ENCODE measurements at regions not wholly inside any gene's neighbourhood (a gene's known extent, or its start where the extent isn't known, plus 50 kb on each side); places are given as distances from the start of the nearest gene placed in this dataset.
A peak's percentile ranks its signal among the peaks of the same experiment; 100 is the strongest.
"Not testable (repeated sequence)": the region's sequence is repeated elsewhere in the genome, so short reads cannot be mapped to it uniquely, and the experiment has no call there.

GRCh38 chr13:107969546-107969945 lies 245.8 kb downstream of the LIG4 start:
- Mint-ChIP-seq H3K27ac (no peak overlapping the region), H3K36me3 (no peaks in the 10 kb centered on the region), H3K4me3 (no peak overlapping the region), H3K27me3 (no peaks in the 10 kb centered on the region), H3K4me1 (no peaks in the 10 kb centered on the region), H3K9me3 (peaks cover 0 to 9% (median 2%) of the 10 kb centered on the region in 7 donors)
- DNase-seq = no peak
- ATAC-seq (ENCODE audit: low read depth in 2 of 2) = no peak

DNA sequence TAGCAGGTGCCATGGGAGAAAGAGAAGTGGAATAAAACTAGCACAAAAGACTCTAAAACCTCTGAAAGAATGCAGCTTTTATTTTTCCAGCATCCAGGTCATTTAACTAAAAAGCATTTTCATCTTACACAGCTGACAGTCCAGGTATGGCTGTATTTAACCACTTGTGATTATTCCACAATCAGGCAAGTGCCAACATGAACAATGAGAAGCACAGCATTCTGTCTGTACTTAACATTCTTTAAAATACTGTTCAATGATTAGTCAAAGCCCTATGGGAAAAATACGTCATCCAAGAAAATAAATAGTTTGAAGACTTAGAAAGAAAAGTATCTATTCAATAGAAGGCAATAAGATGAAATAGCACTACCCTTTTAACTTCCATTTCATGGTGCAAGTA lies 246.9 kb downstream of the LIG4 start:
- Mint-ChIP-seq H3K27me3 (no peaks in the 10 kb centered on the region), H3K4me1 (no peaks in the 10 kb centered on the region), H3K27ac (no peak overlapping the region), H3K36me3 (no peaks in the 10 kb centered on the region), H3K9me3 (peaks cover 0 to 10% (median 2%) of the 10 kb centered on the region in 7 donors), H3K4me3 (no peak overlapping the region)
- no peak for ATAC-seq (ENCODE audit: low read depth in 2 of 2)
- no peak for DNase-seq

- Mint-ChIP-seq H3K27me3 (no peaks in the 10 kb centered on the region), H3K27ac (no peak overlapping the region), H3K4me3 (no peak overlapping the region), H3K4me1 (no peaks in the 10 kb centered on the region), H3K36me3 (no peaks in the 10 kb centered on the region), H3K9me3 (peaks cover 0 to 10% (median 2%) of the 10 kb centered on the region in 7 donors)
- no peak for DNase-seq
- ATAC-seq (ENCODE audit: low read depth in 2 of 2) = no peak
Measured at GRCh38 chr13:107964395-107964794, 250.9 kb downstream of the LIG4 start.

GRCh38 chr13:107961849-107962608 lies 253.3 kb downstream of the LIG4 start:
- H3K4me1 Mint-ChIP-seq = no peaks in the 10 kb centered on the region
- DNase-seq (no peak), ATAC-seq (ENCODE audit: low read depth in 2 of 2) (no peak)
- no peaks in the 10 kb centered on the region for H3K27me3 Mint-ChIP-seq
- H3K9me3 Mint-ChIP-seq = peaks cover 0 to 10% (median 2%) of the 10 kb centered on the region in 7 donors
- no peak overlapping the region for H3K27ac Mint-ChIP-seq
- no peak overlapping the region for H3K4me3 Mint-ChIP-seq
- no peaks in the 10 kb centered on the region for H3K36me3 Mint-ChIP-seq

DNA sequence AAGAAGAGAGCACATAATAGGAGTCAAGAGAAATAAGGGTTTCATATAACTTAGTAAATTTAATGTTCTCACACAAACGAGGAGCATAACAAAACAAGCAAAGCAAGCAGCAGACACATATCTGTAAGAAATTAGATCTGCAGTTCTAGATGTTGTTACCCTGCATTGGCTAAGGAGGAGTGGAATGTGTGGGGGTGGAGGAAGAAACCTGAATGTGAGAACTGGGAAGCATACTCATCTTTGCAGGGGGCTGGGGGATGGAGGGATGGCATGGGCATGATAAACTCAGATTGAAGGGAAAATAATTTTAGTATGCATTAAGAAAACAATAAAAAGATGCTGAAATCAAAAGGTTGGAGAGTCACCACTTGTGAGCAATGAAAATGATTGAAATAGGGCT lies 255.0 kb downstream of the LIG4 start:
- no peak for ATAC-seq (ENCODE audit: low read depth in 2 of 2)
- no peaks in the 10 kb centered on the region for H3K27me3 Mint-ChIP-seq
- no peak overlapping the region for H3K27ac Mint-ChIP-seq
- no peak for DNase-seq
- no peak overlapping the region for H3K4me3 Mint-ChIP-seq
- no peaks in the 10 kb centered on the region for H3K36me3 Mint-ChIP-seq
- no peaks in the 10 kb centered on the region for H3K4me1 Mint-ChIP-seq
- H3K9me3 Mint-ChIP-seq = peaks cover 0 to 12% (median 4%) of the 10 kb centered on the region in 7 donors

- H3K36me3 Mint-ChIP-seq = no peaks in the 10 kb centered on the region
- H3K27ac Mint-ChIP-seq = peak overlapping the region in 1 of 6 donors; percentile 12
- H3K4me1 Mint-ChIP-seq = no peaks in the 10 kb centered on the region
- ATAC-seq (ENCODE audit: low read depth in 2 of 2) (no peak), DNase-seq (no peak)
- no peaks in the 10 kb centered on the region for H3K27me3 Mint-ChIP-seq
- H3K4me3 Mint-ChIP-seq = no peak overlapping the region
- peaks cover 0 to 8% (median 5%) of the 10 kb centered on the region in 7 donors for H3K9me3 Mint-ChIP-seq
Measured at GRCh38 chr13:107956889-107957288, 258.4 kb downstream of the LIG4 start.

DNA sequence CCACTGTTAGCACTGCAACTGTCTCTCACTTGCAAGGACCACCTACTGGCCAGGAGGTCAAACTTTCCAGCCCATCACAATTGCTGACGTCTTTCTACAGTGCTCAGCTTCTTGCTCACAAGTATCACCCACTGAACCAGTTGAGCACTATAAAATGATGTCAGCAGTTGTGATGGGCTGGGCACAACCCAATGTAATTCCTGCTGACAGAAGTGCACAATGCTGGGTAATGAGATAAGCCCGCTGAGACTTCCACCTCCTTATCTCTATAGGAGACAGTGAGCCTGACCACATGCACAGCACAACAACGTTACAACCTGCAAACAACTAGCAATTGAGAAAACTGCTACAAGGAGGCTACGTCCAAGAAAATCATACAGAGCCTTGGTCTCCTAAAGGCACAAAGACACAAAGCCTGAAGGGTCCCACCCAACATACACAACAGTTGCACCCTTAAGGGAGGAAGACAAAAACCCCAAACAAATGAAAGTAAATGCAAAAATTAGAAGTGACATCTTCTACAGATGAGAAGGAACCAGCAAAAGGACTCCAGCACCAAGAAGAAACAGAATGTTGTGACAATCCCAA lies 273.2 kb downstream of the LIG4 start:
- H3K36me3 Mint-ChIP-seq = no peaks in the 10 kb centered on the region
- H3K4me3 Mint-ChIP-seq = no peak overlapping the region
- no peaks in the 10 kb centered on the region for H3K4me1 Mint-ChIP-seq
- no peak overlapping the region for H3K27ac Mint-ChIP-seq
- H3K27me3 Mint-ChIP-seq = no peaks in the 10 kb centered on the region
- DNase-seq (no peak), ATAC-seq (ENCODE audit: low read depth in 2 of 2) (no peak)
- H3K9me3 Mint-ChIP-seq = peaks cover 2 to 11% (median 7%) of the 10 kb centered on the region in 7 donors

- no peaks in the 10 kb centered on the region for H3K36me3 Mint-ChIP-seq
- no peaks in the 10 kb centered on the region for H3K27me3 Mint-ChIP-seq
- no peak overlapping the region for H3K27ac Mint-ChIP-seq
- DNase-seq (no peak), ATAC-seq (ENCODE audit: low read depth in 2 of 2) (no peak)
- H3K4me1 Mint-ChIP-seq = no peaks in the 10 kb centered on the region
- H3K9me3 Mint-ChIP-seq = peaks cover 2 to 11% (median 5%) of the 10 kb centered on the region in 7 donors
- H3K4me3 Mint-ChIP-seq = no peak overlapping the region
Measured at GRCh38 chr13:107941345-107942029, 273.8 kb downstream of the LIG4 start.

GRCh38 chr13:107937848-107938247 lies 277.5 kb downstream of the LIG4 start:
- Mint-ChIP-seq H3K4me3 (no peak overlapping the region), H3K36me3 (no peaks in the 10 kb centered on the region)
- no peak for ATAC-seq (ENCODE audit: low read depth in 2 of 2)

DNA sequence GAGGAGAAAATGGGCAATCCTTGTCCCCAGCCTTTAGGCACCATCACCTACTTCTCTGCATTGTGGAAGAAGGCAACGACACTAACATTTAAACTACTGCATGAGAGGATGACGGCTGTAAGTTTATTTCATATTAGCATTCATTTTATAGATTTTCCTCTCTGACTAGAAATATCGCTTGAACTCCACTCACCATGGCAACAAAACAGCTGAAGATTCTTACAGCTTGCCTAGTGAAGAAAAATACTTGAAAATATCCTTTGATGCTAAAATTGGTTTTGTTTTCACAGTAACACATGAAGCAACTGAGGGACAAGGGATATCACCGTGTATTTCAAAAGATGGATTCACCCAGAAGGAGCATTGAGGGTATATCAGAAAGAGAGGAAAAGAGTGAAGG lies 284.3 kb downstream of the LIG4 start:
- Mint-ChIP-seq H3K36me3 (no peaks in the 10 kb centered on the region), H3K4me3 (no peak overlapping the region), H3K4me1 (no peaks in the 10 kb centered on the region), H3K27ac (no peak overlapping the region), H3K9me3 (peaks cover 3 to 25% (median 8%) of the 10 kb centered on the region in 7 donors), H3K27me3 (no peaks in the 10 kb centered on the region)
- DNase-seq (no peak), ATAC-seq (ENCODE audit: low read depth in 2 of 2) (no peak)

More at GRCh38 chr13:107937848-107938247, 277.5 kb downstream of the LIG4 start:
- Mint-ChIP-seq H3K9me3 (peaks cover 0 to 11% (median 4%) of the 10 kb centered on the region in 7 donors), H3K27me3 (no peaks in the 10 kb centered on the region), H3K27ac (no peak overlapping the region), H3K4me1 (no peaks in the 10 kb centered on the region)
- no peak for DNase-seq

GRCh38 chr13:107928762-107929161 lies 286.6 kb downstream of the LIG4 start:
- no peak for ATAC-seq (ENCODE audit: low read depth in 2 of 2)
- no peaks in the 10 kb centered on the region for H3K36me3 Mint-ChIP-seq
- no peak overlapping the region for H3K4me3 Mint-ChIP-seq
- H3K4me1 Mint-ChIP-seq = no peaks in the 10 kb centered on the region
- no peaks in the 10 kb centered on the region for H3K27me3 Mint-ChIP-seq
- DNase-seq = no peak
- H3K9me3 Mint-ChIP-seq = peaks cover 3 to 21% (median 9%) of the 10 kb centered on the region in 7 donors
- H3K27ac Mint-ChIP-seq = no peak overlapping the region

DNA sequence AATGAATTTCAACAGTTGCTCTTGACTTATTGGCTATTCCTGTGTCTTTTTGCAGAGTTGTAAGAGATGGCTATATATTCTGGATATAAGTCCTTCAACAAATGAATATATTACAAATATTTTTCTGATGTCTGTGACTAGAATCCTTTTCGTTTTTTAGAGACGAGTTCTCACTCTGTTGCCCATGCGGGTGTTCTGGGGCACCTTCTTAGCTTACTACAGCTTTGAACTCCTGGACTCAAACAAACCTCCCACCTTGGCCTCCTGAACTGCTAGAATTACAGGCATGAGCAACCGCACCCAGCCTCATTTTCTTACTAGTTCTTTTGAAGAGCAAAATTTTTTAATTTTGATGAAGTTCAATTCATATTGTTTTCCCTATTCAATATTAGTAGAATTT lies 287.8 kb downstream of the LIG4 start:
- Mint-ChIP-seq H3K9me3 (peaks cover 3 to 17% (median 9%) of the 10 kb centered on the region in 7 donors), H3K27me3 (no peaks in the 10 kb centered on the region), H3K27ac (no peak overlapping the region), H3K36me3 (no peaks in the 10 kb centered on the region), H3K4me1 (no peaks in the 10 kb centered on the region), H3K4me3 (no peak overlapping the region)
- DNase-seq (no peak), ATAC-seq (ENCODE audit: low read depth in 2 of 2) (no peak)

DNA sequence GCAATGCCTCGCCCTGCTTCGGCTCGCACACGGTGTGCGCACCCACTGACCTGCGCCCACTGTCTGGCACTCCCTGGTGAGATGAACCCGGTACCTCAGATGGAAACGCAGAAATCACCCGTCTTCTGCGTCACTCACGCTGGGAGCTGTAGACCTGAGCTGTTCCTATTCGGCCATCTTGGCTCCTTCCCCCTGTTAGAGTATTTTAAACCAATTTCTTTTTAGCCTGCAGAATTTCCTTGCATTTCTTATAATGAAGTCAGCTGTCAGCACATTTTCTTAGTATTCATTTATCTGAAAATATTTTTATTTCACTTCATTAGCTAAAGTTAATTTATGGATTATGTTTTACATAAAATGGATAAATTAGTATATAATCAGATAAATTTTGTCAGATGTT lies 288.8 kb downstream of the LIG4 start:
- not testable (repeated sequence) for H3K4me1 Mint-ChIP-seq; DNase-seq; H3K27me3 Mint-ChIP-seq; H3K36me3 Mint-ChIP-seq; H3K27ac Mint-ChIP-seq; H3K4me3 Mint-ChIP-seq; ATAC-seq (ENCODE audit: low read depth in 2 of 2)
- peaks cover 3 to 17% (median 9%) of the 10 kb centered on the region in 7 donors for H3K9me3 Mint-ChIP-seq

GRCh38 chr13:107916902-107917301 lies 298.4 kb downstream of the LIG4 start:
- not testable (repeated sequence) for ATAC-seq (ENCODE audit: low read depth in 2 of 2); H3K27ac Mint-ChIP-seq; DNase-seq; H3K36me3 Mint-ChIP-seq; H3K4me1 Mint-ChIP-seq; H3K4me3 Mint-ChIP-seq; H3K27me3 Mint-ChIP-seq
- peaks cover 0 to 13% (median 5%) of the 10 kb centered on the region in 7 donors for H3K9me3 Mint-ChIP-seq
